ENCODE measurements at regions not wholly inside any gene's neighbourhood (a gene's known extent, or its start where the extent isn't known, plus 50 kb on each side); places are given as distances from the start of the nearest gene placed in this dataset.

GRCh38 chr9:1256178-1256577 lies 206.0 kb downstream of the DMRT2 start:
- no peak for TF ChIP-seq CTCF (IDR thresholded peaks at IDR 0.05; ENCODE audit: low read length, missing control alignments)
- DNase-seq (ENCODE audit: low read depth), result no peak
- no peak overlapping the region for H3K4me3 ChIP-seq (replicated peaks; ENCODE audit: low read depth, low read length)

DNA sequence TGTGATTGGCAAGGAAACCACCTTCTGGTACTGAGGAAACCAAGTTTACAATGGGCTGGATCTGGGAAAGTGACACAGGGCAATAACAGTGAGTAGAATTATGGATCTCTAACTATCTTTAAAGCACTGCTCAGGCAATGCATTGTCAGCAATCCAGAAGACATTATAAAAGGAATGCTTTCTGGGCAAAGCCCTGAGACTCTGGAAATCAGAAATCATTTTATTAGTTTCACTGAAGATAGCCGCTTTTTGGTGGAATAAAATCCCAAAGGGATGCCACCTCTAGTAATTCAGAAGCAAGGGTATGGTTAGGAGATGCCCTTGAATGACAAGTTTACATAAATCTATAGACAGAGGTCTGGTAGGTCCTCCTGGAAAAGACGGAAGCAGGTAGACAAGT lies 211.1 kb downstream of the DMRT2 start:
- DNase-seq (ENCODE audit: low read depth), result no peak
- TF ChIP-seq CTCF (IDR thresholded peaks at IDR 0.05; ENCODE audit: low read length, missing control alignments), result no peak
- H3K4me3 ChIP-seq (replicated peaks; ENCODE audit: low read depth, low read length), result no peak overlapping the region

DNA sequence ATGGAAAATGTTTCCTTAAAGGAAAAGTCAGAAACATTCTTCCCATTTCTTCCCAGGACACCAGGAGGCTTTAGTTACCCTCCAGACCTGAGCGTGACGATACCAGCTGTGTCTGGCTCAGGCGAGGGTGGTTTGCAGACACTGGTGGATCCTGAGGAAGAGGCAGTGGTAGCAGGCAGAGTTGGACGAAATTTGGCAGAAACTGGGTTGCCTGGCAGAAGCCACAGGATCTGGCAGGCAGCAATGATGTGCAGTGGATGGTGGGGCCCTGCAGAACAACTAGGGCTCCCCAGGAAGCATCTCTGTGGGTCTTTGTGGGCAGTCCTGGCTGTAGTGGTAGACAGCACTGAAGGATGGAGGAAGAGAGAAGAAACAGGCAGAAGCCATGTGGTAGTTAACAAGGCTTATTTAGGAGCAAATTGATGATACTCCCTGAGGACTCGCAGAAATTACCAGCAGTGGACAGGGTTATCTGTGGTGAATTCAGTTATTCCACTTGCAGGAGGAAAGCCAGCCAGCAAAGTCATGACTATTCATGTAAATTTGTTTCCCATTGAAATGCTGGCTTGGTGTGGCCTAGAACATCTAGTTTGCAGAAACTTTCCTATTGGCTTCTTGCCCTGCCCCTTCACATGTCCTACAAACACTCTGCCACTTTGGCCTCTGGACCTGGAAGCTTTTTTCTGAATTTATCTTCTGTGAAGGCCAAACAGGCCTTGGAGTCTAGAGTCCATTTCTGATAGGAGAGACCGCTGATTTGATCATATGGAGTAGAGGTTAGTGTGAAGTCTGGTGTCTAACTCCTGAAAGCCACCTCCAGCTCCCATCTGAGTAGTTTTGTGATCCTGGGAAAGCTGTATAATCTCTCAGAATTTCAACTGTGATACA lies 212.0 kb downstream of the DMRT2 start:
- H3K4me3 ChIP-seq (replicated peaks; ENCODE audit: low read depth, low read length), result no peak overlapping the region
- DNase-seq (ENCODE audit: low read depth), result no peak
- TF ChIP-seq CTCF (IDR thresholded peaks at IDR 0.05; ENCODE audit: low read length, missing control alignments), result no peak

- TF ChIP-seq CTCF (IDR thresholded peaks at IDR 0.05; ENCODE audit: low read length, missing control alignments), result no peak
- no peak for DNase-seq (ENCODE audit: low read depth)
- H3K4me3 ChIP-seq (replicated peaks; ENCODE audit: low read depth, low read length), result no peak overlapping the region
Observed at GRCh38 chr9:1267141-1267570, 217.0 kb downstream of the DMRT2 start.

- no peak for DNase-seq (ENCODE audit: low read depth)
- H3K4me3 ChIP-seq (replicated peaks; ENCODE audit: low read depth, low read length), result no peak overlapping the region
- no peak for TF ChIP-seq CTCF (IDR thresholded peaks at IDR 0.05; ENCODE audit: low read length, missing control alignments)
Observed at GRCh38 chr9:1267581-1267980, 217.4 kb downstream of the DMRT2 start.

- H3K4me3 ChIP-seq (replicated peaks; ENCODE audit: low read depth, low read length), result no peak overlapping the region
- TF ChIP-seq CTCF (IDR thresholded peaks at IDR 0.05; ENCODE audit: low read length, missing control alignments), result no peak
Observed at GRCh38 chr9:1269533-1270315, 219.6 kb downstream of the DMRT2 start.

More at GRCh38 chr9:1269533-1270315, 219.6 kb downstream of the DMRT2 start:
- no peak for DNase-seq (ENCODE audit: low read depth)

All from fibroblast of pulmonary artery (primary cell).